GM06990 (cell line): ENCODE measurements at regions not wholly inside any gene's neighbourhood (a gene's known extent, or its start where the extent isn't known, plus 50 kb on each side); places are given as distances from the start of the nearest gene placed in this dataset.

Experiments
- DNase-seq: peaks from one replicate; pipeline ENCODE4 v3.0.0-alpha.2; 2011; ENCODE audit not compliant: insufficient read length; ENCODE audit errors: extremely low read depth
- H3K27me3 ChIP-seq: replicated peaks from 2 replicates; pipeline ENCODE4 v1.6.0; 2011; ENCODE audit warnings: low read length; ENCODE audit not compliant: control insufficient read depth, insufficient read depth
- H3K36me3 ChIP-seq: 2 replicates; pipeline ENCODE4 v1.5.1; 2011; ENCODE audit warnings: low read length; ENCODE audit not compliant: control insufficient read depth, insufficient read depth
- H3K4me3 ChIP-seq: replicated peaks from 2 replicates; pipeline ENCODE4 v1.5.1; 2011; ENCODE audit warnings: low read depth, mild to moderate bottlenecking, control low read depth, low read length
- CTCF ChIP-seq: IDR thresholded peaks from 2 replicates; pipeline ENCODE4 v1.5.1; 2011; ENCODE audit warnings: low read length, control low read depth, mild to moderate bottlenecking, inconsistent platforms; ENCODE audit not compliant: insufficient read depth, poor library complexity, severe bottlenecking

- Histone ChIP-seq H3K4me3 (no peak overlapping the region), H3K36me3 (no peaks in the 10 kb centered on the region), H3K27me3 (no peaks in the 10 kb centered on the region; the same call in 1 of the 2 replicates)
- no peak for DNase-seq
- no peak for TF ChIP-seq CTCF
Measured at GRCh38 chr13:60214213-60215055, 50.7 kb upstream of the DIAPH3 start.

- Histone ChIP-seq H3K27me3 (no peaks in the 10 kb centered on the region; the same call in 1 of the 2 replicates), H3K4me3 (no peak overlapping the region), H3K36me3 (no peaks in the 10 kb centered on the region)
- DNase-seq = no peak
- no peak for TF ChIP-seq CTCF
Measured at GRCh38 chr13:60220072-60220471, 56.3 kb upstream of the DIAPH3 start.

GRCh38 chr13:60221581-60221980 is 57.9 kb upstream of the DIAPH3 start:
- Histone ChIP-seq H3K27me3 (no peaks in the 10 kb centered on the region; the same call in 1 of the 2 replicates), H3K4me3 (no peak overlapping the region), H3K36me3 (no peaks in the 10 kb centered on the region)
- DNase-seq = no peak
- no peak for TF ChIP-seq CTCF

- Histone ChIP-seq H3K36me3 (no peaks in the 10 kb centered on the region), H3K27me3 (no peaks in the 10 kb centered on the region), H3K4me3 (no peak overlapping the region)
- DNase-seq = no peak
- TF ChIP-seq CTCF = peak; percentile 37
Measured at GRCh38 chr13:60226507-60226906, 62.8 kb upstream of the DIAPH3 start.

- Histone ChIP-seq H3K36me3 (no peaks in the 10 kb centered on the region), H3K4me3 (no peak overlapping the region), H3K27me3 (no peaks in the 10 kb centered on the region)
- TF ChIP-seq CTCF = no peak
- DNase-seq = no peak
Measured at GRCh38 chr13:60227158-60227557, 63.4 kb upstream of the DIAPH3 start.
